ENCODE measurements at regions not wholly inside any gene's neighbourhood (a gene's known extent, or its start where the extent isn't known, plus 50 kb on each side); places are given as distances from the start of the nearest gene placed in this dataset.

GRCh38 chr22:47678636-47679287, 916.3 kb downstream of the TBC1D22A start:
- TF ChIP-seq PRDM6 (tag by site-specific recombination; IDR thresholded peaks at IDR 0.05) (no peak), GLI2 (tag by site-specific recombination; IDR thresholded peaks at IDR 0.05; ENCODE audit: borderline replicate concordance, low read depth) (no peak), ZNF133 (tag by site-specific recombination; IDR thresholded peaks at IDR 0.05) (no peak), HOXC10 (CRISPR knock-in tag; IDR thresholded peaks at IDR 0.05) (no peak), ZNF2 (tag by site-specific recombination; IDR thresholded peaks at IDR 0.05) (no peak), ZNF747 (tag by site-specific recombination; IDR thresholded peaks at IDR 0.05) (no peak), MEIS1 (CRISPR knock-in tag; IDR thresholded peaks at IDR 0.05; ENCODE audit: borderline replicate concordance) (no peak), ZXDB (tag by site-specific recombination; IDR thresholded peaks at IDR 0.05) (no peak), ZNF624 (tag by site-specific recombination; IDR thresholded peaks at IDR 0.05) (no peak), ZNF707 (tag by site-specific recombination; IDR thresholded peaks at IDR 0.05) (no peak), ZNF692 (tag by site-specific recombination; IDR thresholded peaks at IDR 0.05) (no peak), IKZF3 (tag by site-specific recombination; IDR thresholded peaks at IDR 0.05) (no peak)
- Histone ChIP-seq H3K4me3 (ENCODE audit: low read depth, low read length) (no peak overlapping the region), H3K9me3 (ENCODE audit: control insufficient read depth, insufficient read depth, low read depth, low read length) (no peaks in the 10 kb centered on the region), H3K36me3 (ENCODE audit: control insufficient read depth in 2 of 2, insufficient read depth in 1 of 2, low read length in 2 of 2) (no peaks in the 10 kb centered on the region), H3K4me1 (ENCODE audit: control insufficient read depth, insufficient read depth, low read length) (no peaks in the 10 kb centered on the region), H3K27ac (ENCODE audit: extremely low read depth, low read depth, low read length) (no peak overlapping the region)
- ChIA-PET POLR2A (no interaction called here), CTCF (interaction anchor here (0.6 kb wide), 1 partner anchor 333 kb away, joined by 6 read pairs; no protein-coding TSS in a partner anchor)

- ChIA-PET POLR2A (no interaction called here), CTCF (no interaction called here)
- Histone ChIP-seq H3K4me1 (ENCODE audit: control insufficient read depth, insufficient read depth, low read length) (no peaks in the 10 kb centered on the region), H3K9me3 (ENCODE audit: control insufficient read depth, insufficient read depth, low read depth, low read length) (no peaks in the 10 kb centered on the region), H3K36me3 (ENCODE audit: control insufficient read depth in 2 of 2, insufficient read depth in 1 of 2, low read length in 2 of 2) (no peaks in the 10 kb centered on the region), H3K27ac (ENCODE audit: extremely low read depth, low read depth, low read length) (no peak overlapping the region), H3K4me3 (ENCODE audit: low read depth, low read length) (no peak overlapping the region)
- TF ChIP-seq ZNF280D (tag by site-specific recombination; IDR thresholded peaks at IDR 0.05) (no peak), ZBTB1 (tag by site-specific recombination; IDR thresholded peaks at IDR 0.05) (no peak), ZFP41 (tag by site-specific recombination; IDR thresholded peaks at IDR 0.05; ENCODE audit: borderline replicate concordance) (no peak), OVOL3 (tag by site-specific recombination; IDR thresholded peaks at IDR 0.05) (no peak)
These were observed 915.6 kb downstream of the TBC1D22A start for GRCh38 chr22:47678048-47678447.

GRCh38 chr22:47676685-47677084, 914.2 kb downstream of the TBC1D22A start:
- ChIA-PET CTCF (no interaction called here), POLR2A (interaction anchor here (0.7 kb wide), 1 partner anchor 17 kb away, joined by 5 read pairs; no protein-coding TSS in a partner anchor)
- no peaks in the 10 kb centered on the region for H3K36me3 ChIP-seq (ENCODE audit: control insufficient read depth in 2 of 2, insufficient read depth in 1 of 2, low read length in 2 of 2)
- H3K4me3 ChIP-seq (ENCODE audit: low read depth, low read length): no peak overlapping the region
- H3K4me1 ChIP-seq (ENCODE audit: control insufficient read depth, insufficient read depth, low read length): no peaks in the 10 kb centered on the region
- no peak overlapping the region for H3K27ac ChIP-seq (ENCODE audit: extremely low read depth, low read depth, low read length)
- H3K9me3 ChIP-seq (ENCODE audit: control insufficient read depth, insufficient read depth, low read depth, low read length): no peaks in the 10 kb centered on the region
- TF ChIP-seq ZBTB49 (tag by site-specific recombination; IDR thresholded peaks at IDR 0.05; ENCODE audit: low read depth): no peak
- no peak for TF ChIP-seq SP7 (tag by site-specific recombination; IDR thresholded peaks at IDR 0.05)
- TF ChIP-seq ZNF423 (tag by site-specific recombination; IDR thresholded peaks at IDR 0.05): no peak
- TF ChIP-seq ZNF155 (tag by site-specific recombination; IDR thresholded peaks at IDR 0.05): no peak
- no peak for TF ChIP-seq BCL6B (tag by site-specific recombination; IDR thresholded peaks at IDR 0.05)
- no peak for TF ChIP-seq ZNF221 (tag by site-specific recombination; IDR thresholded peaks at IDR 0.05; ENCODE audit: borderline replicate concordance)
- TF ChIP-seq KLF1 (tag by site-specific recombination; IDR thresholded peaks at IDR 0.05): no peak
